GM23338 (cell line): ENCODE measurements at regions not wholly inside any gene's neighbourhood (a gene's known extent, or its start where the extent isn't known, plus 50 kb on each side); places are given as distances from the start of the nearest gene placed in this dataset.

ENCODE experiments used
- ATAC-seq: fragments of 200-7000 bp; cut with Tn5 transposase; 3 replicates; pipeline ENCODE4 v1.9.1; 2020
- DNase-seq: peaks from one replicate; pipeline ENCODE4 v3.0.0-alpha.2; 2015; ENCODE audit warnings: low spot score
- H2AFZ ChIP-seq: fragments of 200-600 bp; sonication (generic); 2 replicates; pipeline ENCODE4 v1.8.0; 2016; ENCODE audit warnings: antibody characterized with exemption, mild to moderate bottlenecking, moderate library complexity
- H3F3A ChIP-seq: fragments of 200-600 bp; sonication (generic); replicated peaks from 2 replicates; pipeline ENCODE4 v1.8.0; 2017; ENCODE audit warnings: antibody characterized with exemption, mixed run types, low read depth
- H3K27ac ChIP-seq: fragments of 200-600 bp; sonication (generic); 2 replicates; pipeline ENCODE4 v1.6.1; 2016; ENCODE audit warnings: low read depth
- H3K27me3 ChIP-seq: fragments of 200-600 bp; sonication (generic); 2 replicates; pipeline ENCODE4 v1.8.0; 2016; ENCODE audit warnings: mild to moderate bottlenecking, mixed run types, moderate library complexity; ENCODE audit not compliant: insufficient read depth
- H3K36me3 ChIP-seq: fragments of 200-600 bp; sonication (generic); 2 replicates; pipeline ENCODE4 v1.8.0; 2016; ENCODE audit warnings: mild to moderate bottlenecking; ENCODE audit not compliant: insufficient read depth
- H3K4me1 ChIP-seq: fragments of 200-600 bp; sonication (generic); 2 replicates; pipeline ENCODE4 v1.8.0; 2016; ENCODE audit warnings: mild to moderate bottlenecking, moderate library complexity; ENCODE audit not compliant: insufficient read depth
- H3K4me2 ChIP-seq: fragments of 200-600 bp; sonication (generic); 2 replicates; pipeline ENCODE4 v1.7.1; 2017; ENCODE audit warnings: mixed run types
- H3K4me3 ChIP-seq: fragments of 200-600 bp; sonication (generic); 2 replicates; pipeline ENCODE4 v1.6.1; 2016; ENCODE audit warnings: mixed run types
- H3K79me2 ChIP-seq: fragments of 200-600 bp; sonication (generic); replicated peaks from 2 replicates; pipeline ENCODE4 v1.8.0; 2017; ENCODE audit warnings: mild to moderate bottlenecking; ENCODE audit not compliant: insufficient read depth
- H3K9me2 ChIP-seq: fragments of 200-600 bp; sonication (generic); 2 replicates; pipeline ENCODE4 v1.8.0; 2017; ENCODE audit not compliant: insufficient read depth
- H4K20me1 ChIP-seq: fragments of 200-600 bp; sonication (generic); replicated peaks from 2 replicates; pipeline ENCODE4 v1.8.0; 2017; ENCODE audit warnings: mild to moderate bottlenecking; ENCODE audit not compliant: insufficient read depth
- H3K27ac Mint-ChIP-seq: 2 replicates; pipeline ENCODE4 v1.8.0; 2020; ENCODE audit warnings: inconsistent platforms, mild to moderate bottlenecking, moderate library complexity, mixed read lengths
- H3K27me3 Mint-ChIP-seq: 3 replicates; pipeline ENCODE4 v1.8.0; 2022; ENCODE audit warnings: low read depth, mild to moderate bottlenecking, moderate library complexity, mixed read lengths, inconsistent platforms; ENCODE audit not compliant: insufficient read depth, poor library complexity
- H3K36me3 Mint-ChIP-seq: 3 replicates; pipeline ENCODE4 v1.8.0; 2021; ENCODE audit warnings: low read depth, mild to moderate bottlenecking, inconsistent platforms, moderate library complexity, mixed read lengths
- H3K4me1 Mint-ChIP-seq: 3 replicates; pipeline ENCODE4 v1.8.0; 2020; ENCODE audit warnings: mild to moderate bottlenecking, inconsistent platforms, mixed read lengths
- H3K4me3 Mint-ChIP-seq: 3 replicates; pipeline ENCODE4 v1.8.0; 2021; ENCODE audit warnings: moderate library complexity, mild to moderate bottlenecking, inconsistent platforms, mixed read lengths
- H3K9me3 Mint-ChIP-seq: 3 replicates; pipeline ENCODE4 v1.8.0; 2020; ENCODE audit warnings: moderate library complexity, mild to moderate bottlenecking, inconsistent platforms, mixed read lengths
- CREB1 ChIP-seq: fragments of 250-450 bp; sonication (Bioruptor Pico); IDR thresholded peaks from 2 replicates; pipeline ENCODE4 v1.5.0; 2020; ENCODE audit warnings: low read depth, mild to moderate bottlenecking, moderate library complexity
- EZH2 ChIP-seq: fragments of 200-600 bp; sonication (generic); IDR thresholded peaks from one replicate; pipeline ENCODE4 v1.8.0; 2017; ENCODE audit warnings: antibody characterized with exemption, mild to moderate bottlenecking, low read depth; ENCODE audit not compliant: unreplicated experiment
- EZH2phosphoT487 ChIP-seq: fragments of 200-600 bp; sonication (generic); IDR thresholded peaks from one replicate; pipeline ENCODE4 v1.8.1; 2018; ENCODE audit warnings: antibody characterized with exemption; ENCODE audit not compliant: unreplicated experiment
- JUNB ChIP-seq: IDR thresholded peaks from one replicate; pipeline ENCODE4 v1.6.1; 2016; ENCODE audit warnings: antibody characterized with exemption; ENCODE audit not compliant: unreplicated experiment
- NANOG ChIP-seq: IDR thresholded peaks from 2 replicates; pipeline ENCODE4 v1.6.1; 2016; ENCODE audit warnings: antibody characterized with exemption, borderline replicate concordance
- POLR2AphosphoS5 ChIP-seq: IDR thresholded peaks from 2 replicates; pipeline ENCODE4 v1.6.1; 2016; ENCODE audit warnings: antibody characterized with exemption, low read depth
- ZNF114 ChIP-seq: fragments of 250-450 bp; sonication (Bioruptor Pico); IDR thresholded peaks from 2 replicates; pipeline ENCODE4 v1.5.0; 2020; ENCODE audit warnings: mild to moderate bottlenecking, moderate library complexity
- ZNF331 ChIP-seq: fragments of 250-450 bp; sonication (Bioruptor Pico); IDR thresholded peaks from 2 replicates; pipeline ENCODE4 v1.5.0; 2020; ENCODE audit warnings: low read depth, mild to moderate bottlenecking, moderate library complexity
- TF ChIP-seq, protein P1 (sequence below): IDR thresholded peaks from 2 replicates; pipeline ENCODE4 v1.6.1; 2016; ENCODE audit warnings: antibody characterized with exemption
- TF ChIP-seq, protein P2 (sequence below): IDR thresholded peaks from one replicate; pipeline ENCODE4 v1.6.1; 2018; ENCODE audit warnings: antibody characterized with exemption; ENCODE audit not compliant: unreplicated experiment
- TF ChIP-seq, protein P3 (sequence below), 2 experiments: fragments of 200-600 bp in 1 of 2; sonication (generic) in 1 of 2; conservative IDR thresholded peaks; 2 replicates each; pipeline versions ENCODE4 v1.5.1 to v1.6.1; 2016 to 2017; ENCODE audit warnings: antibody characterized with exemption in 2 of 2, low read depth in 2 of 2, mild to moderate bottlenecking in 2 of 2, moderate library complexity in 1 of 2

DNA sequence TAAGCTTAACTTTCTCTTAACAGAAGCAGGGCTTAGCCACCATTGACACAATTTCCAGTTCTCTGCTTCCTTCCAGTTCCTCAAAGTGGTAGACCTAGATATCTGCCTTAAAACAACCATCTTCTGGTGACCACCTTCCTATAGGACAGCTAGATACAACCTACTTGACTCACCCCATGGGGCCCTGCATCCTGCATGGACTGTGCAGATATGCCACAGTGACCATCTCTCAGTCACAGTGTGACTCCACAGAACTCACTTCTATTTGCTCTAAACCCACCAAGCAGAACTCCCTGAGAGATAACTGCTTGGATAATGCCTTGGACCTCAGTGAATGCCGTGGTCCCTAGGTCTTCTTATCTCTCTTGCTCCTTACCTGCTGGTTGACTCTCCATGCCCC is 621.6 kb downstream of the IQCM start:
- 0 out of 2 replicates have a peak, but pooled peaks cover 4% of the 10 kb centered on the region for H3K9me2 ChIP-seq
- Mint-ChIP-seq H3K9me3 (no peaks in the 10 kb centered on the region), H3K4me3 (no peak overlapping the region), H3K36me3 (no peaks in the 10 kb centered on the region), H3K27ac (no peak overlapping the region), H3K4me1 (peaks cover 10% of the 10 kb centered on the region), H3K27me3 (no peaks in the 10 kb centered on the region)
- no peak overlapping the region for H3K4me3 ChIP-seq
- H4K20me1 ChIP-seq, result no peaks in the 10 kb centered on the region; the same call in 1 of the 2 replicates
- TF ChIP-seq, protein P1, sequence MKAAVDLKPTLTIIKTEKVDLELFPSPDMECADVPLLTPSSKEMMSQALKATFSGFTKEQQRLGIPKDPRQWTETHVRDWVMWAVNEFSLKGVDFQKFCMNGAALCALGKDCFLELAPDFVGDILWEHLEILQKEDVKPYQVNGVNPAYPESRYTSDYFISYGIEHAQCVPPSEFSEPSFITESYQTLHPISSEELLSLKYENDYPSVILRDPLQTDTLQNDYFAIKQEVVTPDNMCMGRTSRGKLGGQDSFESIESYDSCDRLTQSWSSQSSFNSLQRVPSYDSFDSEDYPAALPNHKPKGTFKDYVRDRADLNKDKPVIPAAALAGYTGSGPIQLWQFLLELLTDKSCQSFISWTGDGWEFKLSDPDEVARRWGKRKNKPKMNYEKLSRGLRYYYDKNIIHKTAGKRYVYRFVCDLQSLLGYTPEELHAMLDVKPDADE, result no peak
- TF ChIP-seq, protein P2, sequence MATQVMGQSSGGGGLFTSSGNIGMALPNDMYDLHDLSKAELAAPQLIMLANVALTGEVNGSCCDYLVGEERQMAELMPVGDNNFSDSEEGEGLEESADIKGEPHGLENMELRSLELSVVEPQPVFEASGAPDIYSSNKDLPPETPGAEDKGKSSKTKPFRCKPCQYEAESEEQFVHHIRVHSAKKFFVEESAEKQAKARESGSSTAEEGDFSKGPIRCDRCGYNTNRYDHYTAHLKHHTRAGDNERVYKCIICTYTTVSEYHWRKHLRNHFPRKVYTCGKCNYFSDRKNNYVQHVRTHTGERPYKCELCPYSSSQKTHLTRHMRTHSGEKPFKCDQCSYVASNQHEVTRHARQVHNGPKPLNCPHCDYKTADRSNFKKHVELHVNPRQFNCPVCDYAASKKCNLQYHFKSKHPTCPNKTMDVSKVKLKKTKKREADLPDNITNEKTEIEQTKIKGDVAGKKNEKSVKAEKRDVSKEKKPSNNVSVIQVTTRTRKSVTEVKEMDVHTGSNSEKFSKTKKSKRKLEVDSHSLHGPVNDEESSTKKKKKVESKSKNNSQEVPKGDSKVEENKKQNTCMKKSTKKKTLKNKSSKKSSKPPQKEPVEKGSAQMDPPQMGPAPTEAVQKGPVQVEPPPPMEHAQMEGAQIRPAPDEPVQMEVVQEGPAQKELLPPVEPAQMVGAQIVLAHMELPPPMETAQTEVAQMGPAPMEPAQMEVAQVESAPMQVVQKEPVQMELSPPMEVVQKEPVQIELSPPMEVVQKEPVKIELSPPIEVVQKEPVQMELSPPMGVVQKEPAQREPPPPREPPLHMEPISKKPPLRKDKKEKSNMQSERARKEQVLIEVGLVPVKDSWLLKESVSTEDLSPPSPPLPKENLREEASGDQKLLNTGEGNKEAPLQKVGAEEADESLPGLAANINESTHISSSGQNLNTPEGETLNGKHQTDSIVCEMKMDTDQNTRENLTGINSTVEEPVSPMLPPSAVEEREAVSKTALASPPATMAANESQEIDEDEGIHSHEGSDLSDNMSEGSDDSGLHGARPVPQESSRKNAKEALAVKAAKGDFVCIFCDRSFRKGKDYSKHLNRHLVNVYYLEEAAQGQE, result no peak
- no peak for TF ChIP-seq POLR2AphosphoS5
- no peak for TF ChIP-seq JUNB
- TF ChIP-seq, protein P3, sequence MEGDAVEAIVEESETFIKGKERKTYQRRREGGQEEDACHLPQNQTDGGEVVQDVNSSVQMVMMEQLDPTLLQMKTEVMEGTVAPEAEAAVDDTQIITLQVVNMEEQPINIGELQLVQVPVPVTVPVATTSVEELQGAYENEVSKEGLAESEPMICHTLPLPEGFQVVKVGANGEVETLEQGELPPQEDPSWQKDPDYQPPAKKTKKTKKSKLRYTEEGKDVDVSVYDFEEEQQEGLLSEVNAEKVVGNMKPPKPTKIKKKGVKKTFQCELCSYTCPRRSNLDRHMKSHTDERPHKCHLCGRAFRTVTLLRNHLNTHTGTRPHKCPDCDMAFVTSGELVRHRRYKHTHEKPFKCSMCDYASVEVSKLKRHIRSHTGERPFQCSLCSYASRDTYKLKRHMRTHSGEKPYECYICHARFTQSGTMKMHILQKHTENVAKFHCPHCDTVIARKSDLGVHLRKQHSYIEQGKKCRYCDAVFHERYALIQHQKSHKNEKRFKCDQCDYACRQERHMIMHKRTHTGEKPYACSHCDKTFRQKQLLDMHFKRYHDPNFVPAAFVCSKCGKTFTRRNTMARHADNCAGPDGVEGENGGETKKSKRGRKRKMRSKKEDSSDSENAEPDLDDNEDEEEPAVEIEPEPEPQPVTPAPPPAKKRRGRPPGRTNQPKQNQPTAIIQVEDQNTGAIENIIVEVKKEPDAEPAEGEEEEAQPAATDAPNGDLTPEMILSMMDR (conservative IDR thresholded peaks at IDR 0.05; ENCODE audit: low read depth in 2 of 2), result no peak
- TF ChIP-seq CREB1 (CRISPR knock-in tag), result no peak
- no peak for TF ChIP-seq NANOG
- TF ChIP-seq ZNF114 (CRISPR knock-in tag), result no peak
- ATAC-seq (no peak), DNase-seq (no peak)
- no peaks in the 10 kb centered on the region for H3F3A ChIP-seq
- no peaks in the 10 kb centered on the region for H3K36me3 ChIP-seq
- no peak overlapping the region for H2AFZ ChIP-seq
- no peaks in the 10 kb centered on the region for H3K4me1 ChIP-seq
- H3K27me3 ChIP-seq, result no peaks in the 10 kb centered on the region
- no peak overlapping the region for H3K27ac ChIP-seq
- H3K4me2 ChIP-seq, result no peak overlapping the region
- H3K79me2 ChIP-seq, result no peaks in the 10 kb centered on the region

DNA sequence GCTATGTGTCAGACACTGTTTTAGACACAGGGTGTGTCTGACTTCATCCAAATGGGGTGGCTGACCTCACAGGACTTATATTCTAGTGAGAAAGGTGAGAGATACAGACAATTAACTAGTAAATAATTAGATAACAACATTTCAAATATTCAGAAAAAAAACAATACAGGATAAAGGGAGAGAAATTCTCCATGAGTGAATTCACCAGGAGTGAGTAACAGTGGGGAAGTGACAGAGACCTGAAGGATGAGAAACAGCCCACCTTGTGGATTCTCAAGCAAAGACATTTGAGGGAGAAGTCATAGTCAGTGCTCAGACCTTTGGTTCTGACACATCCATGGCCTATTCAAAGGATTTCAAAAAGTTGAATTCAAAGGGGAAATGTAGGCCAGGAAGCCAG is 627.9 kb downstream of the IQCM start:
- Histone ChIP-seq H2AFZ (no peak overlapping the region), H3K4me1 (0 out of 2 replicates have a peak, but pooled peaks cover 4% of the 10 kb centered on the region), H3K27me3 (peaks cover under 1% of the 10 kb centered on the region; the same call in 1 of the 2 replicates), H4K20me1 (no peaks in the 10 kb centered on the region; the same call in 1 of the 2 replicates), H3K36me3 (no peaks in the 10 kb centered on the region), H3F3A (no peaks in the 10 kb centered on the region), H3K27ac (no peak overlapping the region), H3K79me2 (no peaks in the 10 kb centered on the region), H3K4me2 (no peak overlapping the region), H3K4me3 (no peak overlapping the region), H3K9me2 (no peaks in the 10 kb centered on the region)
- TF ChIP-seq EZH2, result no peak
- no peak for TF ChIP-seq CREB1 (CRISPR knock-in tag)
- no peak for TF ChIP-seq EZH2phosphoT487
- TF ChIP-seq, protein P3 (conservative IDR thresholded peaks at IDR 0.05; ENCODE audit: low read depth in 2 of 2), result no peak
- no peak for TF ChIP-seq NANOG
- TF ChIP-seq, protein P1, result no peak
- TF ChIP-seq JUNB, result no peak
- no peak for TF ChIP-seq ZNF331
- Mint-ChIP-seq H3K27ac (no peak overlapping the region), H3K4me3 (no peak overlapping the region), H3K27me3 (peaks cover 2% of the 10 kb centered on the region), H3K36me3 (no peaks in the 10 kb centered on the region), H3K4me1 (peaks cover 16% of the 10 kb centered on the region), H3K9me3 (no peaks in the 10 kb centered on the region)
- ATAC-seq (no peak), DNase-seq (no peak)
